Naive thymus-derived CD4-positive, alpha-beta T cell (primary cell): ENCODE measurements at regions not wholly inside any gene's neighbourhood (a gene's known extent, or its start where the extent isn't known, plus 50 kb on each side); places are given as distances from the start of the nearest gene placed in this dataset.
"Not testable (repeated sequence)": the region's sequence is repeated elsewhere in the genome, so short reads cannot be mapped to it uniquely, and the experiment has no call there.

Source experiments
- ATAC-seq: fragments of 150-1000 bp; cut with Tn5 transposase; 2 replicates; pipeline ENCODE4 v1.10.0; 2021; ENCODE audit warnings: mild to moderate bottlenecking, moderate library complexity
- CTCF ChIA-PET: fragments of 350-600 bp; sonication (Branson Sonifier 250); formaldehyde crosslinking; loops from one replicate; lab custom pipeline; 2021; ENCODE audit warnings: antibody characterized with exemption; lab: Charles Lee
- POLR2A ChIA-PET: fragments of 350-600 bp; sonication (Branson Sonifier 250); formaldehyde crosslinking; loops from one replicate; lab custom pipeline; 2021; ENCODE audit warnings: antibody characterized with exemption, inconsistent platforms; lab: Charles Lee
- DNase-seq, 9 donors: peaks; one replicate each; pipeline versions ENCODE4 v3.0.0 to v3.0.0-alpha.2; 2020 to 2022; ENCODE audit warnings: mixed read lengths in 1 of 9
- H3K27ac ChIP-seq: one replicate; pipeline ENCODE4 v1.7.0; 2013; ENCODE audit warnings: mild to moderate bottlenecking, low read depth, low read length, moderate library complexity
- H3K27me3 ChIP-seq, 2 donors: one replicate each; pipeline ENCODE4 v1.7.0; 2013; ENCODE audit warnings: low read length in 2 of 2, mild to moderate bottlenecking in 2 of 2, moderate library complexity in 2 of 2; ENCODE audit not compliant: control insufficient read depth in 2 of 2, insufficient read depth in 2 of 2
- H3K36me3 ChIP-seq, 3 experiments: 1 replicate in 2 of 3; 2 replicates in 1 of 3; pipeline ENCODE4 v1.7.0; 2013; ENCODE audit warnings: low read length in 3 of 3, mild to moderate bottlenecking in 3 of 3, moderate library complexity in 1 of 3; ENCODE audit not compliant: insufficient read depth in 3 of 3, control insufficient read depth in 2 of 3
- H3K4me1 ChIP-seq, 2 donors: one replicate each; pipeline ENCODE4 v1.7.0; 2013; ENCODE audit warnings: low read length in 2 of 2, mild to moderate bottlenecking in 2 of 2, moderate library complexity in 1 of 2; ENCODE audit not compliant: control insufficient read depth in 2 of 2, insufficient read depth in 2 of 2
- H3K4me3 ChIP-seq: 2 replicates; pipeline ENCODE4 v1.7.0; 2013; ENCODE audit warnings: mild to moderate bottlenecking, low read length
- H3K9me3 ChIP-seq, 3 experiments: 1 replicate in 2 of 3; 2 replicates in 1 of 3; pipeline ENCODE4 v1.7.0; 2013; ENCODE audit warnings: low read length in 3 of 3; ENCODE audit not compliant: control insufficient read depth in 2 of 3
- H3K27ac Mint-ChIP-seq, 9 donors: one replicate each; pipeline ENCODE4 v1.8.0; 2020 to 2022; ENCODE audit warnings: mixed read lengths in 9 of 9, mild to moderate bottlenecking in 8 of 9, moderate library complexity in 5 of 9, inconsistent platforms in 2 of 9
- H3K27me3 Mint-ChIP-seq, 5 donors: one replicate each; pipeline ENCODE4 v1.8.0; 2021 to 2022; ENCODE audit warnings: mixed read lengths in 5 of 5, mild to moderate bottlenecking in 1 of 5
- H3K36me3 Mint-ChIP-seq, 5 donors: one replicate each; pipeline ENCODE4 v1.8.0; 2020 to 2022; ENCODE audit warnings: mixed read lengths in 5 of 5, mild to moderate bottlenecking in 3 of 5, inconsistent platforms in 1 of 5
- H3K4me1 Mint-ChIP-seq, 7 donors: one replicate each; pipeline ENCODE4 v1.8.0; 2020 to 2022; ENCODE audit warnings: mixed read lengths in 7 of 7, mild to moderate bottlenecking in 3 of 7, inconsistent platforms in 1 of 7
- H3K4me3 Mint-ChIP-seq, 10 donors: one replicate each; pipeline ENCODE4 v1.8.0; 2020 to 2022; ENCODE audit warnings: mild to moderate bottlenecking in 10 of 10, mixed read lengths in 10 of 10, moderate library complexity in 6 of 10, inconsistent platforms in 2 of 10
- H3K9me3 Mint-ChIP-seq, 11 donors: one replicate each; pipeline ENCODE4 v1.8.0; 2020 to 2022; ENCODE audit warnings: mixed read lengths in 11 of 11, mild to moderate bottlenecking in 4 of 11, inconsistent platforms in 1 of 11, moderate library complexity in 1 of 11
- intact Hi-C, 2 donors: fragments of 100-400 bp; cut with micrococcal nuclease; formaldehyde crosslinking; loops; one replicate each; pipeline ENCODE4 v1.15.1; 2023

DNA sequence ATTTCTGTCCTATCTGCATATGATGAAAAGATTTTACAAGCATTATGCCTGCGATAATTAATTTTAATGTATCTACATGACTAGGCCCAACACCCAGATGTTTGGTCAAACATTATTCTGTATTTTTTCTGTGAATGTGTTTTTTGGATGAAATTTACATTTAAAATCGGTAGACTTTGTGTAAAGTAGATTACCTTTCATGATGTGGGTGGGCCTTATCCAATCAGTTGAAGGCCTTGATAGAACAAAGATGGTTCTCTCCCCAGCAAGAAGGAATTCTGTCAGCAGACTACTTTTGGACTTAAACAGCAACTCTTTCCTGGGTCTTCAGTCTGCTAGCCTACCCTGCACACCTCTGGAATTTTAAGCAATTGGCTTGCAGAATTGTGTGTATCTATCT, 844.0 kb downstream of the BRINP3 start:
- no peaks in the 10 kb centered on the region for H3K27me3 ChIP-seq
- ATAC-seq (no peak), DNase-seq (no peak)
- H3K4me3 ChIP-seq: no peak overlapping the region
- Mint-ChIP-seq H3K36me3 (no peaks in the 10 kb centered on the region), H3K9me3 (peaks cover 0 to 13% (median 1%) of the 10 kb centered on the region in 11 donors), H3K27me3 (no peaks in the 10 kb centered on the region), H3K4me1 (no peaks in the 10 kb centered on the region), H3K4me3 (no peak overlapping the region), H3K27ac (no peak overlapping the region)
- H3K4me1 ChIP-seq: no peaks in the 10 kb centered on the region
- no peak overlapping the region for H3K27ac ChIP-seq
- intact Hi-C loops: no loop called here
- ChIA-PET CTCF (no interaction called here), POLR2A (no interaction called here)
- no peaks in the 10 kb centered on the region for H3K36me3 ChIP-seq
- H3K9me3 ChIP-seq: no peaks in the 10 kb centered on the region

GRCh38 chr1:189637041-189637440, 840.6 kb downstream of the BRINP3 start:
- ChIA-PET POLR2A (no interaction called here), CTCF (no interaction called here)
- no peaks in the 10 kb centered on the region for H3K4me1 Mint-ChIP-seq
- no peak for DNase-seq
- no peaks in the 10 kb centered on the region for H3K27me3 Mint-ChIP-seq
- ATAC-seq: no peak
- Histone ChIP-seq H3K4me1 (no peaks in the 10 kb centered on the region), H3K27ac (no peak overlapping the region), H3K36me3 (no peaks in the 10 kb centered on the region), H3K4me3 (no peak overlapping the region), H3K9me3 (no peaks in the 10 kb centered on the region), H3K27me3 (no peaks in the 10 kb centered on the region)
- H3K9me3 Mint-ChIP-seq: peaks cover 0 to 13% (median 0%) of the 10 kb centered on the region in 11 donors
- intact Hi-C loops: no loop called here
- H3K4me3 Mint-ChIP-seq: no peak overlapping the region
- H3K36me3 Mint-ChIP-seq: no peaks in the 10 kb centered on the region
- H3K27ac Mint-ChIP-seq: no peak overlapping the region

GRCh38 chr1:189644156-189644555, 833.5 kb downstream of the BRINP3 start:
- ATAC-seq, H3K4me1 Mint-ChIP-seq, POLR2A ChIA-PET, H3K9me3 ChIP-seq, H3K9me3 Mint-ChIP-seq, H3K27ac ChIP-seq, H3K27me3 Mint-ChIP-seq, H3K4me3 Mint-ChIP-seq, intact Hi-C loops, H3K27ac Mint-ChIP-seq, H3K4me3 ChIP-seq, H3K36me3 ChIP-seq, H3K4me1 ChIP-seq, H3K36me3 Mint-ChIP-seq, H3K27me3 ChIP-seq, DNase-seq, CTCF ChIA-PET: not testable (repeated sequence)

GRCh38 chr1:189644970-189645369, 832.7 kb downstream of the BRINP3 start:
- H3K4me3 Mint-ChIP-seq: no peak overlapping the region
- ChIA-PET POLR2A (no interaction called here), CTCF (no interaction called here)
- DNase-seq: no peak
- intact Hi-C loops: no loop called here
- ATAC-seq: no peak
- no peaks in the 10 kb centered on the region for H3K27me3 ChIP-seq
- H3K9me3 ChIP-seq: peaks cover 0 to 4% (median 0%) of the 10 kb centered on the region in 3 experiments
- no peaks in the 10 kb centered on the region for H3K27me3 Mint-ChIP-seq
- H3K27ac Mint-ChIP-seq: no peak overlapping the region
- H3K36me3 ChIP-seq: no peaks in the 10 kb centered on the region
- peaks cover 0 to 7% (median 4%) of the 10 kb centered on the region in 11 donors for H3K9me3 Mint-ChIP-seq
- H3K4me1 Mint-ChIP-seq: no peaks in the 10 kb centered on the region
- no peaks in the 10 kb centered on the region for H3K4me1 ChIP-seq
- H3K4me3 ChIP-seq: no peak overlapping the region
- H3K36me3 Mint-ChIP-seq: no peaks in the 10 kb centered on the region
- H3K27ac ChIP-seq: no peak overlapping the region

- Histone ChIP-seq H3K9me3 (peaks cover 0 to 4% (median 0%) of the 10 kb centered on the region in 3 experiments), H3K4me3 (no peak overlapping the region), H3K36me3 (no peaks in the 10 kb centered on the region), H3K4me1 (no peaks in the 10 kb centered on the region), H3K27ac (no peak overlapping the region), H3K27me3 (no peaks in the 10 kb centered on the region)
- ATAC-seq: no peak
- H3K9me3 Mint-ChIP-seq: peaks cover 0 to 7% (median 4%) of the 10 kb centered on the region in 11 donors
- ChIA-PET POLR2A (no interaction called here), CTCF (no interaction called here)
- no peak overlapping the region for H3K27ac Mint-ChIP-seq
- DNase-seq: no peak
- no peaks in the 10 kb centered on the region for H3K27me3 Mint-ChIP-seq
- no peaks in the 10 kb centered on the region for H3K36me3 Mint-ChIP-seq
- no peaks in the 10 kb centered on the region for H3K4me1 Mint-ChIP-seq
- intact Hi-C loops: no loop called here
- H3K4me3 Mint-ChIP-seq: no peak overlapping the region
Observed at GRCh38 chr1:189646066-189646465, 831.6 kb downstream of the BRINP3 start.

DNA sequence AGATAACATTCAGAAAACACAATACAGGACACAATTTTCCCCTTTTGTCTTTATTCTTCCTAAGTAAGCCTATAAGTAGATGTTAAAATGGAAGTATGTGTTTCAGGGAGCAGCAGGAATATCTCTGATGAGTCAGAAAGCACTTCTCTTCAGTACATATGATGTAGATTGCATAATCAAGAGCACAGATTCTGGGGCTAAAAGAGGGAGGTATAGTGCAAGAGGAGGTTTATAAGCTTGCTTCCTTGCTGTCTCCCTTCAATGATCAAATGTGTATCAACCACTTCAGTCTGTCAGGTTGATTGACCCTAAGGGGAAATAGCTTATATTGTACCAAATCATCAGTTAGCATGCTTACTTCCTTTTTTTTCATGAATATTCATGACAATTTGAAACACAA, 822.8 kb downstream of the BRINP3 start:
- intact Hi-C loops: no loop called here
- H3K27ac Mint-ChIP-seq: no peak overlapping the region

DNA sequence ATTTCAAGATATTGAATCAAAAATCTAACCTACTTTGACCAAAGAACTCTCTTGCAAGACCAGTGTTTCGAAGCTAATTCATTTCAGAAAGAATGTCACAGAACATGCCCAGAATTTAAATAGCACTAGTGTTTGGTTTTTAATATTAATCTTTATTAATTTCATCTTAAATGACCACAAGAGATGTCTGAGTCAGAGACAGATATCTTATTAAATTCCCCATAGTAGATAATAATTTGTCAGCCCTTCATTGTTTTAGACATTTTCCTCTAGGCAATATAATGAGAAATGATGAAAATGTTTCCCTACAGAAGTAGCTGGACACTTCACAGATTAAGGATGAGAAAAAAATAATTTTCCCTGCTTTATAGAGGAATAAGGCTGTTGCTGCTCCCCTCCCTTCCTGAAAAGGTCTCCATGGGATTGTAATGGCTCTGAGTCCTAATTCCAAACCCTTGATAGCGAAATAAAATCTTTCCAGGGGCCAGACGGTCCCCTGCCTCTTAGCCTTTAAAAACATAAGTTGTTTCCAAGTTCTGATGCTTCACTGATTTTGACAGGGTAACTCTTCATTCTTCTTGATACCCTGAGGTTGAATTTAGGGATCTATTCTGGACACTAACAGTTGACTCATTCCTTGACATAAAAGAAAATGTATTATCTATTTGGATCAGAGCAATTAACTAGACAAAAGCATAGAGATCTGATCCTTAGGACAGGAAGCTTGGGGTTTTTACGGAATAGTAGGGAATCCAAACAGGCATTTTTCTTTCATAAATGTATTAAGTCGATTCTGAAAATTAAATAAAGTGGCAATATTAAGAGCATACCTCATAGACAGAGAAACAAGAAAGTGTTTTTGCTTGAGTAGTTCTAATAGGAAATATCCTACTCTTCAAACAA, 820.8 kb downstream of the BRINP3 start:
- Mint-ChIP-seq H3K9me3 (peaks cover 0 to 16% (median 2%) of the 10 kb centered on the region in 11 donors), H3K36me3 (no peaks in the 10 kb centered on the region), H3K4me3 (no peak overlapping the region), H3K4me1 (no peaks in the 10 kb centered on the region), H3K27ac (no peak overlapping the region), H3K27me3 (no peaks in the 10 kb centered on the region)
- ATAC-seq (no peak), DNase-seq (no peak)
- no peaks in the 10 kb centered on the region for H3K36me3 ChIP-seq
- H3K4me1 ChIP-seq: no peaks in the 10 kb centered on the region
- H3K9me3 ChIP-seq: no peaks in the 10 kb centered on the region
- H3K27me3 ChIP-seq: no peaks in the 10 kb centered on the region
- intact Hi-C loops: no loop called here
- no peak overlapping the region for H3K4me3 ChIP-seq
- ChIA-PET CTCF (no interaction called here), POLR2A (no interaction called here)
- no peak overlapping the region for H3K27ac ChIP-seq

More for the DNA sequence above, 822.8 kb downstream of the BRINP3 start:
- Histone ChIP-seq H3K27ac (no peak overlapping the region), H3K9me3 (no peaks in the 10 kb centered on the region), H3K27me3 (no peaks in the 10 kb centered on the region), H3K4me1 (no peaks in the 10 kb centered on the region), H3K4me3 (no peak overlapping the region), H3K36me3 (no peaks in the 10 kb centered on the region)
- Mint-ChIP-seq H3K4me3 (no peak overlapping the region), H3K36me3 (no peaks in the 10 kb centered on the region), H3K27me3 (no peaks in the 10 kb centered on the region), H3K9me3 (peaks cover 0 to 16% (median 3%) of the 10 kb centered on the region in 11 donors), H3K4me1 (no peaks in the 10 kb centered on the region)
- POLR2A ChIA-PET: no interaction called here
- CTCF ChIA-PET: no interaction called here
- ATAC-seq (no peak), DNase-seq (no peak)
